Endothelial cell of umbilical vein (primary cell): ENCODE measurements at regions not wholly inside any gene's neighbourhood (a gene's known extent, or its start where the extent isn't known, plus 50 kb on each side); places are given as distances from the start of the nearest gene placed in this dataset.

Source experiments
- CTCF ChIP-seq, 2 donors: IDR thresholded peaks; 1 replicate in 1 of 2; 2 replicates in 1 of 2; pipeline ENCODE4 v1.5.1; 2011; ENCODE audit warnings: low read length in 2 of 2, mild to moderate bottlenecking in 2 of 2, moderate library complexity in 2 of 2, control low read depth in 1 of 2, inconsistent platforms in 1 of 2, low read depth in 1 of 2; ENCODE audit not compliant: insufficient read depth in 1 of 2; ENCODE audit errors: extremely low read depth in 1 of 2
- JUN ChIP-seq: IDR thresholded peaks from 2 replicates; pipeline ENCODE4 v1.6.1; 2011; ENCODE audit warnings: borderline replicate concordance, low read depth; ENCODE audit not compliant: insufficient read length, insufficient read depth
- POLR2A ChIP-seq: IDR thresholded peaks from 2 replicates; pipeline ENCODE4 v1.6.1; 2012; ENCODE audit warnings: low read depth, mild to moderate bottlenecking, control low read depth, low read length

GRCh38 chr14:89489761-89490437 is 72.9 kb upstream of the FOXN3 start:
- TF ChIP-seq CTCF (IDR thresholded peaks at IDR 0.05; ENCODE audit: extremely low read depth in 1 of 2, insufficient read depth in 1 of 2, low read depth in 1 of 2, low read length in 2 of 2) (no peak), POLR2A (no peak), JUN (no peak)
